OCI-LY1 (cell line): ENCODE measurements at regions not wholly inside any gene's neighbourhood (a gene's known extent, or its start where the extent isn't known, plus 50 kb on each side); places are given as distances from the start of the nearest gene placed in this dataset.

Experiments used
- CTCF ChIP-seq: fragments of 200-600 bp; sonication (generic), shearing (Covaris generic); IDR thresholded peaks from 2 replicates; pipeline ENCODE4 v1.5.1; 2017; ENCODE audit warnings: mild to moderate bottlenecking, antibody characterized with exemption, low read length, moderate library complexity, mixed read lengths
- EZH2 ChIP-seq: fragments of 200-600 bp; sonication (generic), shearing (Covaris generic); IDR thresholded peaks from 2 replicates; pipeline ENCODE4 v1.8.0; 2017; ENCODE audit warnings: borderline replicate concordance, mixed run types, mild to moderate bottlenecking, antibody characterized with exemption, low read length, moderate library complexity, mixed read lengths

- TF ChIP-seq CTCF (no peak), EZH2 (no peak)
Measured at GRCh38 chr6:66355471-66355870, 648.4 kb upstream of the EYS start.
